ENCODE measurements at regions not wholly inside any gene's neighbourhood (a gene's known extent, or its start where the extent isn't known, plus 50 kb on each side); places are given as distances from the start of the nearest gene placed in this dataset.

DNA sequence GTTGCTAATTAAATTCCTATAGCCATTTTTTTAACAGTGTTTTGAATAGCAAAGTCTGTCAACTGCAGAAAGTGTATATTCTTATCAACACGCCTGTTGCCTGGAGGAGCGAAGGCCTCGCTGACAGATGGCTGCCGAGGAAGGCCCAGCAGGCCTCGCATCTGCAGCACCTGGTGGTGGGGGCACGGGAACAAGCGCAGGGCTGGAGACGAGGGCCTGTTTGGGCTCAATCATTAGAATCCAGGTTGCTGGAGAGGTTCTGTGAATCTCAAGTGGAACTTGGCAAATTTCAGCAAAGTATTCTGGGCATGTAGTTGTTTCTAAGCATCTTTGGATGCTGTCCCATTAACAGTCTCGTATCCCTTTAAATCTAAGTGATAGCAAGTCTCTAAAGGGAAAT, 66.1 kb upstream of the FAM204A start:
- DNase-seq, result no peak

DNA sequence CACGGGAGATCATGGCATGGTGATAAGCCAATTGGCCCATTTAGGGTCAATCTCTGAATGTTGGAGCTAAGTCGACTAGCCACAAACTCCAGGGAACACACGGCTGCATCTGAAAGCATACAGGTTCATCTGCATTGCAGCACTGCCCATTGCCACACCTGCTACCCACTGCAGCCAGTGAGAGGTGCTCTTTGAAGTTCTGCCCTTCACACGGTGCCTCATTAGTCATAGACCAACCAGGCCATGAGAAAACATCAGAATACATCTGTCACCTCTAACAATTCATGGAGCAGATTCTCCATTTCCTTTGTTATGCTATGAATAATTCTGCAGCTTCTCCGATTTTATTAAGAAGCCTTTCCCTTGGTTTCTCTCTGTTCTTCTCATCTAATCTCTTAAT, 65.7 kb upstream of the FAM204A start:
- no peak for DNase-seq

DNA sequence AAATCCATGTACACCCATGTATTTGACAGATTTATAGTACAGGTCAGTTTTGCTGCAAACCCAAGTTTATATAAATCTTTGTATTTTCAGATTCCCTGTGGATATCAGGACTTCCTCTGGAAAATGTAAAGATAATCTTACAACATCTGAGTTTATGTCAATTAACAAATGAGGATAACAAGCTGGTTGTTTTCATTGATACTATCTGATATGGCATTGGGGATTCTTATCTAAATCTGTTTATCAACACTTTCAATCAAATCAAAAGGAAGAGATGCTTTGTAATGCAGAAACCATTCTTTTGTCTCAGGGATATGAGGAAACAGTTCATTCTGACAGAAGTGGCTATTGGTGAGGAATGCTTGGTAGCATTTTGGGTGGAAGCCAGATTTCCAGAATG, 64.9 kb upstream of the FAM204A start:
- no peak for DNase-seq

DNA sequence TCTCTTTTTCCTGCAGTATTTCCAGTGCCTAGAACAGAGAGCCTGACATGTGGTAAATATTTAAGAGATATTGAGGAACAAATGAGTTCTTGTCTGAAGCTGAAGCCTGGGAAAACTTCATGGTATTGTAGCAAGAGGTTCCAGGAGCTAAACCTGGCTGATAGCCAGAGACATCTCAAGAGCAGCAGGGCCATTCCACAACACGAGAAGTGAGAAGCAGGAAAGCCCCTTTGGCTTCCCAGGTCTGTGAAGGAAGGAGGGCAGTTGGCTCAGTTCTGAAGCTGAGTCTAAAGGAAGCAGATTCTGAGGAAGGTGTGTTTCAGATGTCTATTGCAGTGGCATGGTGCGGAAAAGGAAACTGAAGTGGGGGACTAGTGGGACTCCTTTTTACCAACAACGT, 63.8 kb upstream of the FAM204A start:
- DNase-seq, result no peak

DNA sequence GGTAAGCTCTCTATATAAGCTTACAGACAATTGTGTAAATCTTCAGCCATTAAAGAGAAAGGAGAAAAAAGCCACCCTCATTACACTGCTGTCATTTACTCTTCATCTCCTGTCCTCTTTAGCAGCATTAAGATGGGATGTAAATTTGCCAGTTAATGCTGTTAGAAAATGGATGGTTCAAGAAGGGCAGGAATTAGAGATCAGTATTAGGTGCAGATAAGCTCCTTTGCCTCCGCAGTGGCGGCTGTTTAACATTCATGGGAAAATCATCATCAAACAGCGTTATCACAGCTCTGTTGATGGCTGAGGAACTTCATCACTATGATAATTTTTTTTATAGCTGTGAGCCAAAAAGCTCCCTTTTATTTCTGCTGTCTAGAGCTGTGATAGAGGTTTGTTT, 61.8 kb upstream of the FAM204A start:
- no peak for DNase-seq

DNA sequence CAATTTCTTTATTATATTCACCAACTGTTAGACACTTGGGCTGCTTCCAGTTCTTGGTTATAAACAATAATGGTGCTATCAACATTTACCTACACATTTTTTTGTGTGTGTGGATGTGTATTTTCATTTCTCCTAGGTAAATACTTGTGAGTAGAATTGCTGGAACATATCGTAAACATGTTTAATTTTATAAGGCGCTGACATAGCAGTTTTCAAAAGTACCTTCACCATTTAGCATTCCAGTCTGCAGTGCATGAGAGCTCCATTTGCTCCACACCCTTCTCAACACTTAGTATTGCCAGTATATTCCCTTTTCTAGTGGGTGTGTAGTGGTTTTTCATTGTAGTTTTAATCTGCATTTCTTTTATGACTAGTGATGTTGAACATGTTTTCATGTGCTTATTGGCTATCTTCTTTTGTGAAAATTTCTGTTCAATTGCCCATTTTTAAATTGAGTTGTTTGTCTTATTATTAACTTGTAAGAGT, 59.6 kb upstream of the FAM204A start:
- no peak for DNase-seq

DNA sequence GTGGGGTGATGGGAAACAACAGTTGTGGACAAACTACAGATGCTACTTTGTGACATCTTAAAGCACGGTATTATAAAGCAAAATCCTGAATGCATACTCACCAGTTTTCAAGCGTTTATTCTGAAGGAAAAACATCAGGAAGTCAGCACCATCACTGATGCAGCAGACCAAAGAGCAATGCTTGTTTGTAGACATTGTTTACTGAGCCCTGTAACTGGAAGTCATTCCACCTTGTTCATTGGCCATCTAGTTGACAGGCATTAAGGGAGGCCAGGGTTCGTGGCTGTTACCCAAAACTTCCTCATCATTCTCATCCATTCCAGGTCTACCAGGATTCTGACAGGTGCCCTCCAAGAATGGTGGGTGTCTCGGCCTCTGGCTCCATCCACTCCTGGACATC, 55.3 kb upstream of the FAM204A start:
- DNase-seq, result no peak

DNA sequence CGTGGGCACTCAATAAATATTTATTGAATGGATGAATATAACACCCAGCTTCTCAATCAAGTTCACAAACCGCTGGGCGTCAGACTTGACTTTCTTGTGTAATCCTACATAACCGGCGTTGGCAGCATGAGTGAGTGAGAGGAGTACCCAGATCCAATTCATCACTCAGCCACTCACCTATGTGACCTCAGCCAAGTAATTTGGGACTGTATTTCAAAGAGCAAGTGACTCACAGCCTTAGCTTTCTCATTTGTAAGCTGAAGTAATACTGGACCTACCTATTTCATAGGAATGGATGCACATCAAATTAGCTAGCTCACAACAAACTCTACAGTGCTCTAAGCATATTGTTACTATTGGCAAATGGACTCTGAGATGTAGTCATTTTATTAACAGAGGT, 53.8 kb upstream of the FAM204A start:
- no peak for DNase-seq

DNA sequence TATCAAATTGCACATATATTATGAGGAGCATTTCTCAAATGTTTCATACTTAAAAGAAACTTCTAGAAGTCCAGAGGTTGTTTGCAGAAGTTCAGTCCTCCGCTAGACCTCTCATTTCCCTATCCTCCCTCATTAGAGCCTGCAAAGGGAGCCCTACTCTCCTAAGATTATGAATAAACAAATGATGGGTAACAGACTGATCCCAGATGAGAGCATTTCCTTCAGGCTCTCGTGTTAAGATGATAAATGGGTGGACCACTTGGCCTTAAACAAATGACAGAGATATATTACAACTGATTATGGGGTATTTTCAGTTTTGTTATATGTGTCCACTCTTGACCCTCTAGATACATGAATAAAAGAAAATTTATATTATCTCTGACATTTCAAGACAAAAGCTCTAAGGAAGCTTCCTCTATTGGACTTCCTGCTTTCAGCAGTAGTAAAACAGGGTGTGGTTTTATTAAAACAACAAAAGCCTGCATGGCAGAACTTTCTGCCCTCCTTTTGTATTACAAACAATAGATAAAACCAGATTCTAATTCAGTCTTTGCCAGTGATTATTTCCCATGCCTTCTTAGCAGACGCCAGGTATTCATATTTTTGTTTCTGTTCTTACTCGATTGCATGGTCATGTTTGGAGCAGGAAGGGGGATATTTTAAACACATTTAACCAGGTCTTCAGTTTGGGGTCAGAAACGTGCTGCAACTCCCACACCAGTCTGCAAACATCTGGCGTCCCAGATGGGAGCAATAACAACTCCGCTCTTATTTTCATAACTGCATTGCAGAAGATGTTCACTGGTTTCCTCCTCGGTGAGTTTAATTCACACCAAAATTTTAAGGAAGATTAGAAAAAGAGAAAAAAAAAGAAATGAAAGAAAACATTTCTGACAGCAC, 52.4 kb upstream of the FAM204A start:
- DNase-seq, result no peak

DNA sequence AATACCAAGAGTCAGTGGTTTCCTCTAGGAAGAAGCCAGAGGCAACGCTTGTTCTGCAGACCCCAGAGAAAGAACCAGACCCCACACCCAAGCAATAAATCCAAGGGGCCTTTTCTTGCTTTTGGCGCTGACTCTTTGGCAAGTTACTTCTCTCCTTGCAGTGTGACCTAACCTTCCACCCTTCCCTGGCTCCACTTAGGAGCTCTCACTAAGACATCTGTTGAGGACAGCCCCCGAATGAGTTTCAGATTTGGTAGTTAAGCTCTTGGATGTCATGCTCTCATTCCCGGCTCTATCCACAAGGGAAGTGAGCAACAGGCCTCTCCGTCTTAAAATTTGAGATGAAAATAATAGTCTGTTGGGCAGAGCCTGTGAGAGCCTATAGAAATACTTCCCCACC, 50.6 kb upstream of the FAM204A start:
- no peak for DNase-seq
